ENCODE measurements at regions not wholly inside any gene's neighbourhood (a gene's known extent, or its start where the extent isn't known, plus 50 kb on each side); places are given as distances from the start of the nearest gene placed in this dataset.

GRCh38 chr12:93154753-93155480, 222.8 kb upstream of the NUDT4 start:
- Histone ChIP-seq H3K4me1 (ENCODE audit: control insufficient read depth, insufficient read depth, low read length) (no peaks in the 10 kb centered on the region), H3K36me3 (ENCODE audit: control insufficient read depth, insufficient read depth, low read length) (no peaks in the 10 kb centered on the region), H3K27me3 (ENCODE audit: control insufficient read depth, insufficient read depth, low read length) (no peaks in the 10 kb centered on the region), H3K9me3 (ENCODE audit: control insufficient read depth, insufficient read depth, low read length) (no peaks in the 10 kb centered on the region), H3K4me3 (ENCODE audit: low read length) (no peak overlapping the region), H3K27ac (ENCODE audit: low read length) (no peak overlapping the region)
- no CpG with 5 or more reads among the region's 11 CpGs for WGBS (ENCODE audit: insufficient coverage, insufficient read length)
- no peak for DNase-seq (ENCODE audit: low read depth, low spot score)

DNA sequence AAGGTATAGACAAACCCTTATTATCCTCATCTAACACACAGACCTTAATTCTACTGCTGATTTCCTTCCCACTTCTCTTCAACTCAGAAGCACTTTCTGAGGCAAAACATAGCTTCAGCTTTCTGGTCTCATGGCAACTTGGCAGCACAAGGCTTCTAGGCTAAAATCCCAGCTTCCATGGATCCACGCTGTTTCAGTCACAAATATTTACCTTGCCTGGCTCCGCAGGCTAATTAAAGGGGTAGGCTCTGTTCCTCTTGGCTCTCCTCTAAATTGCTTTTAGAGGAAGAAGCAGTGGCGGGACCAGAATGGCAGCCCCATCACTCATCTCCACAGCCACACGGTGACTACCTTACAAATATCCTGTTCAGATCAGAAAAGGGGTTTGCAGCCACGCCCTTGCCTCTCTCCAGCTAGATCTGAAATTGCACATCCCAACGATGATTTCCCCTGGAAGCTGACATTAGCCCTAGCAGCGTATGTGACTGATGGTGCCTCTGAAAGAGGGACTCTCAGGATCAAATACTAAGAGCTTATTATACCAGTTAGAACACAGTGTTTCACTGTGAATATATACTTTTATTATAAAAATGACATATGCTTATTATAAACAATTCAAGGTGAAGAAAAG, 221.5 kb upstream of the NUDT4 start:
- WGBS (ENCODE audit: insufficient coverage, insufficient read length): no CpG with 5 or more reads among the region's 7 CpGs
- H3K4me3 ChIP-seq (ENCODE audit: low read length): no peak overlapping the region
- H3K36me3 ChIP-seq (ENCODE audit: control insufficient read depth, insufficient read depth, low read length): no peaks in the 10 kb centered on the region
- no peaks in the 10 kb centered on the region for H3K9me3 ChIP-seq (ENCODE audit: control insufficient read depth, insufficient read depth, low read length)
- H3K4me1 ChIP-seq (ENCODE audit: control insufficient read depth, insufficient read depth, low read length): no peaks in the 10 kb centered on the region
- DNase-seq (ENCODE audit: low read depth, low spot score): no peak
- no peaks in the 10 kb centered on the region for H3K27me3 ChIP-seq (ENCODE audit: control insufficient read depth, insufficient read depth, low read length)
- H3K27ac ChIP-seq (ENCODE audit: low read length): no peak overlapping the region

DNA sequence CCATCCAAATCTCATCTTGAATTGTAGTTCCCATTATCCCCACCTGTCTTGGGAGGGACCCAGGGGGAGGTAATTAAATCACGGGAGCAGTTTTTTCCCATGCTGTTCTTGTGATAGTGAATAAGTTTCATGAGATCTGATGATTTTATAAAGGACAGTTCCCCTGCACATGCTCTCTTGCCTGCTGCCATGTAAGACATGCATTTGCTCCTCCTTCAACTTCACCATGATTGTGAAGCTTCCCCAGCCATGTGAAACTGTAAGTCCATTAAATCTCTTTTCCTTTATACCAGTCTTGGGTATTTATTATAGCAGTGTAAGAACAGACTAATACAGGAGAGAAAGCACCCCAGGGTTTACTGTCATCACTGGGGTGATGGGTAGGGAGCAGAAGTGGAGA, 220.4 kb upstream of the NUDT4 start:
- no peak for DNase-seq (ENCODE audit: low read depth, low spot score)
- Histone ChIP-seq H3K9me3 (ENCODE audit: control insufficient read depth, insufficient read depth, low read length) (no peaks in the 10 kb centered on the region), H3K36me3 (ENCODE audit: control insufficient read depth, insufficient read depth, low read length) (no peaks in the 10 kb centered on the region), H3K27me3 (ENCODE audit: control insufficient read depth, insufficient read depth, low read length) (no peaks in the 10 kb centered on the region), H3K27ac (ENCODE audit: low read length) (no peak overlapping the region), H3K4me1 (ENCODE audit: control insufficient read depth, insufficient read depth, low read length) (no peaks in the 10 kb centered on the region), H3K4me3 (ENCODE audit: low read length) (no peak overlapping the region)
- WGBS (ENCODE audit: insufficient coverage, insufficient read length): no CpG with 5 or more reads among the region's 1 CpG

DNA sequence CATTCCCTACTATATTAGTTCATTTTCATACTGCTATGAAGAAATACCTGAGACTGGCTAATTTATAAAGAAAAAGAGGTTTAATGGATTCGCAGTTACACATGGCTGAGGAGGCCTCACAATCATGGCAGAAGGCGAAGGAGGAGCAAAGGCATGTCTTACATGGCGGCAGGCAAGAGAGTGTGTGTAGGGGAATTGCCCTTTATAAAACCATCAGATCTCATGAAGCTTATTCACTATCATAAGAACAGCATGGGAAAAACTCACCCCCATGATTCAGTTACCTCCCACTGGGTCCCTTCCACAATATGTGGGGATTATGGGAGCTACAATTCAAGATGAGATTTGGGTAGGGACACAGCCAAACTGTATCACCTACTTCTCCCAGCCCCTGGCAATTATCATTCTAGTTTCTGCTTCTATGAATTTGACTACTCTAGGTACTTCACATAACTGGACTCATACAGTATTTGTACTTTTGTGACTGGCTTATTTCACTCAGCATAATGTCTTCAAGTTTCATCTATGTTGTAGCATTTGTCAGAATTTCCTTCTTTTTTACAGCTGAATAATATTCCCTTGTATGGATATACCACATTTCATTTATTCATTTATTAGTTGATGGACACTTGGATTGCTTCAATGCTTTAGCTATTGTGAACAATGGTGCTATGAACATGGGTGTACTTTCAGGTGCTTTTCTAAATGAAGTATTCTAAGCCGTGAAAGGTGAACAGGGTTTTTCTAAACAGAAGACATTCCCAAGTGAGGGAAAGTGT, 219.5 kb upstream of the NUDT4 start:
- H3K4me1 ChIP-seq (ENCODE audit: control insufficient read depth, insufficient read depth, low read length): no peaks in the 10 kb centered on the region
- H3K36me3 ChIP-seq (ENCODE audit: control insufficient read depth, insufficient read depth, low read length): no peaks in the 10 kb centered on the region
- no peaks in the 10 kb centered on the region for H3K9me3 ChIP-seq (ENCODE audit: control insufficient read depth, insufficient read depth, low read length)
- H3K4me3 ChIP-seq (ENCODE audit: low read length): no peak overlapping the region
- H3K27ac ChIP-seq (ENCODE audit: low read length): no peak overlapping the region
- H3K27me3 ChIP-seq (ENCODE audit: control insufficient read depth, insufficient read depth, low read length): no peaks in the 10 kb centered on the region
- no CpG with 5 or more reads among the region's 4 CpGs for WGBS (ENCODE audit: insufficient coverage, insufficient read length)
- no peak for DNase-seq (ENCODE audit: low read depth, low spot score)

GRCh38 chr12:93163260-93164036, 214.3 kb upstream of the NUDT4 start:
- no peak overlapping the region for H3K27ac ChIP-seq (ENCODE audit: low read length)
- no peak overlapping the region for H3K4me3 ChIP-seq (ENCODE audit: low read length)
- H3K36me3 ChIP-seq (ENCODE audit: control insufficient read depth, insufficient read depth, low read length): no peaks in the 10 kb centered on the region
- no CpG with 5 or more reads among the region's 4 CpGs for WGBS (ENCODE audit: insufficient coverage, insufficient read length)
- no peak for DNase-seq (ENCODE audit: low read depth, low spot score)
- H3K9me3 ChIP-seq (ENCODE audit: control insufficient read depth, insufficient read depth, low read length): no peaks in the 10 kb centered on the region
- no peaks in the 10 kb centered on the region for H3K4me1 ChIP-seq (ENCODE audit: control insufficient read depth, insufficient read depth, low read length)
- peaks cover 4% of the 10 kb centered on the region; the same call in 1 of the 2 replicates for H3K27me3 ChIP-seq (ENCODE audit: control insufficient read depth, insufficient read depth, low read length)

GRCh38 chr12:93164103-93164880, 213.4 kb upstream of the NUDT4 start:
- no peak overlapping the region for H3K27ac ChIP-seq (ENCODE audit: low read length)
- H3K4me3 ChIP-seq (ENCODE audit: low read length): no peak overlapping the region
- H3K36me3 ChIP-seq (ENCODE audit: control insufficient read depth, insufficient read depth, low read length): no peaks in the 10 kb centered on the region
- H3K27me3 ChIP-seq (ENCODE audit: control insufficient read depth, insufficient read depth, low read length): peaks cover 4% of the 10 kb centered on the region; the same call in 1 of the 2 replicates
- H3K9me3 ChIP-seq (ENCODE audit: control insufficient read depth, insufficient read depth, low read length): no peaks in the 10 kb centered on the region
- DNase-seq (ENCODE audit: low read depth, low spot score): no peak
- H3K4me1 ChIP-seq (ENCODE audit: control insufficient read depth, insufficient read depth, low read length): no peaks in the 10 kb centered on the region
- WGBS (ENCODE audit: insufficient coverage, insufficient read length): no CpG with 5 or more reads among the region's 5 CpGs

DNA sequence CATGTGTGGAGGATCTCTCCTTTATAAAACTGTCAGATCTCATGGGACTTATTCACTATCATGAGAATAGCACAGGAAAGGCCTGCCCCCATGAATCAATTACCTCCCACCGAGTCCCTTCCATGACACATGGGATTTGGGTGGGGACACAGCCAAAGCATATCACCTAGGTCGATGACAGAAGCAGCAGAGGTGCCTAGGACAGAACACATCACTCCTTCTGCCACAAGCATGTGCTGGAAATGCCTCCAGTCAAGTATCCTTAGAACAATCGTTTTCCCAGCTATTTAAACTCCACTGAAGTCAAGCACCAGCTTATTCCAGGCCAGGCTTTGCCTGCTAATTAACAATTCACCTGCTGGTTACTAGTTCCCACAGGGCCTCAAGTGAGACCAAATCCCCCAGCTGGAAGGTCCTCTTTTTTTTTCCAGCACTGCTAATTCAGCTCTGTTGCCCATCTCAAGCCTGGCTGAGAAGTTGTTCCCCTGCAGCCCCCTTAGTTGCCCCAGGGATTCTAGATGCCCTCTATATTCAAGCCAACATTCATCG, 212.3 kb upstream of the NUDT4 start:
- DNase-seq (ENCODE audit: low read depth, low spot score): no peak
- no peaks in the 10 kb centered on the region for H3K9me3 ChIP-seq (ENCODE audit: control insufficient read depth, insufficient read depth, low read length)
- no peak overlapping the region for H3K27ac ChIP-seq (ENCODE audit: low read length)
- WGBS (ENCODE audit: insufficient coverage, insufficient read length): no CpG with 5 or more reads among the region's 4 CpGs
- no peaks in the 10 kb centered on the region for H3K4me1 ChIP-seq (ENCODE audit: control insufficient read depth, insufficient read depth, low read length)
- H3K36me3 ChIP-seq (ENCODE audit: control insufficient read depth, insufficient read depth, low read length): no peaks in the 10 kb centered on the region
- H3K27me3 ChIP-seq (ENCODE audit: control insufficient read depth, insufficient read depth, low read length): peaks cover 4% of the 10 kb centered on the region; the same call in 1 of the 2 replicates
- H3K4me3 ChIP-seq (ENCODE audit: low read length): no peak overlapping the region

- Histone ChIP-seq H3K27ac (ENCODE audit: low read length) (no peak overlapping the region), H3K4me1 (ENCODE audit: control insufficient read depth, insufficient read depth, low read length) (no peaks in the 10 kb centered on the region), H3K9me3 (ENCODE audit: control insufficient read depth, insufficient read depth, low read length) (no peaks in the 10 kb centered on the region), H3K27me3 (ENCODE audit: control insufficient read depth, insufficient read depth, low read length) (peaks cover 4% of the 10 kb centered on the region; the same call in 1 of the 2 replicates), H3K36me3 (ENCODE audit: control insufficient read depth, insufficient read depth, low read length) (no peaks in the 10 kb centered on the region), H3K4me3 (ENCODE audit: low read length) (no peak overlapping the region)
- no peak for DNase-seq (ENCODE audit: low read depth, low spot score)
- WGBS (ENCODE audit: insufficient coverage, insufficient read length): no CpG with 5 or more reads among the region's 7 CpGs
These were observed 211.0 kb upstream of the NUDT4 start for GRCh38 chr12:93166541-93167307.

- Histone ChIP-seq H3K4me3 (ENCODE audit: low read length) (no peak overlapping the region), H3K27me3 (ENCODE audit: control insufficient read depth, insufficient read depth, low read length) (peaks cover 4% of the 10 kb centered on the region; the same call in 1 of the 2 replicates), H3K4me1 (ENCODE audit: control insufficient read depth, insufficient read depth, low read length) (no peaks in the 10 kb centered on the region), H3K27ac (ENCODE audit: low read length) (no peak overlapping the region), H3K9me3 (ENCODE audit: control insufficient read depth, insufficient read depth, low read length) (no peaks in the 10 kb centered on the region), H3K36me3 (ENCODE audit: control insufficient read depth, insufficient read depth, low read length) (no peaks in the 10 kb centered on the region)
- WGBS (ENCODE audit: insufficient coverage, insufficient read length): no CpG with 5 or more reads among the region's 2 CpGs
- no peak for DNase-seq (ENCODE audit: low read depth, low spot score)
These were observed 210.4 kb upstream of the NUDT4 start for GRCh38 chr12:93167331-93167730.

Measured in iPS DF 6.9 (cell line).